ENCODE measurements at regions not wholly inside any gene's neighbourhood (a gene's known extent, or its start where the extent isn't known, plus 50 kb on each side); places are given as distances from the start of the nearest gene placed in this dataset.

- TF ChIP-seq CTCF (IDR thresholded peaks at IDR 0.05; ENCODE audit: low read length) (no peak), EZH2 (optimal IDR thresholded peaks at IDR 0.05; ENCODE audit: low read depth, low read length) (no peak)
These were observed 477.8 kb upstream of the DCC start for GRCh38 chr18:51862051-51862715.
